ENCODE measurements at regions not wholly inside any gene's neighbourhood (a gene's known extent, or its start where the extent isn't known, plus 50 kb on each side); places are given as distances from the start of the nearest gene placed in this dataset.
"Not testable (repeated sequence)": the region's sequence is repeated elsewhere in the genome, so short reads cannot be mapped to it uniquely, and the experiment has no call there.

- not testable (repeated sequence) for TF ChIP-seq CTCF, POLR2A (IDR thresholded peaks at IDR 0.05)
Measured at GRCh38 chr14:27757642-27758041, 1008.9 kb upstream of the FOXG1 start.

Measured in thyroid gland (tissue), 4 donors.